Stimulated activated CD4-positive, alpha-beta T cell treated with anti-CD3 and anti-CD28 coated beads, Interleukin-15, amount 100 ng/mL, for 1 hour (primary cell): ENCODE measurements at regions not wholly inside any gene's neighbourhood (a gene's known extent, or its start where the extent isn't known, plus 50 kb on each side); places are given as distances from the start of the nearest gene placed in this dataset.
"Not testable (repeated sequence)": the region's sequence is repeated elsewhere in the genome, so short reads cannot be mapped to it uniquely, and the experiment has no call there.

Experiments used
- DNase-seq, 2 donors: peaks; one replicate each; pipeline ENCODE4 v3.0.0-alpha.2; 2020; ENCODE audit warnings: low read depth in 1 of 2, low spot score in 1 of 2

GRCh38 chr14:31911160-31911559, 165.9 kb upstream of the ARHGAP5 start:
- DNase-seq, result no peak

- DNase-seq, result no peak
Measured at GRCh38 chr14:31913370-31913769, 163.7 kb upstream of the ARHGAP5 start.

DNA sequence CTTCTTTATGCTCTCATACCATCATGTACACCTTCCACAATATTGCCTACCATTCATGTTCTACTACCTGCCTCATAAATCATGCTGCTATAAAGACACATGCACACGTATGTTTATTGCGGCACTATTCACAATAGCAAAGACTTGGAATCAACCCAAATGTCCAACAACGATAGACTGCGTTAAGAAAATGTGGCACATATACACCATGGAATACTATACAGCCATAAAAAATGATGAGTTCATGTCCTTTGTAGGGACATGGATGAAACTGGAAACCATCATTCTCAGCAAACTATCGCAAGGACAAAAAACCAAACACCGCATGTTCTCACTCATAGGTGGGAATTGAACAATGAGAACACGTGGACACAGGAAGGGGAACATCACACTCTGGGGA, 158.8 kb upstream of the ARHGAP5 start:
- DNase-seq, result not testable (repeated sequence)

DNA sequence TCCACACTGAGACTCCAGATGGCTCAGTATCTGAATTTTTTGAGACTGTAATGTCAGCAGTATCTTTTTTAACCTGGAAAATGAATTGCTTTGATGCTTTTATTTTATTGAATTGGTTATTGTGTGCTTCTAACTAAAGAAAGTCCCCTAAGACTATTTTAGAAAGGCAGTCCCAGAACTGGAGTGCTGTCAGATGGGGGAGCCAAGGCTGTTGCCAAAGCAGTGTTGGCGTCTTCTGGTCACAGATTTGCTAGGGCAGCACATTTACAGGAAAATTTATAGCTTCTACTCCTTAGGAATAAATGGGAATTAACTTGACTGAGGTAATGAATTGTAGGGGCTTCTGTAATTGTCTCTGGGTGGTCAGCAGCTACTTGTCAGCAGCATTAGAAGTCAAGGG, 157.1 kb upstream of the ARHGAP5 start:
- DNase-seq, result no peak

- DNase-seq, result no peak
Measured at GRCh38 chr14:31920989-31921650, 156.0 kb upstream of the ARHGAP5 start.

GRCh38 chr14:31921721-31922120, 155.4 kb upstream of the ARHGAP5 start:
- no peak for DNase-seq

DNA sequence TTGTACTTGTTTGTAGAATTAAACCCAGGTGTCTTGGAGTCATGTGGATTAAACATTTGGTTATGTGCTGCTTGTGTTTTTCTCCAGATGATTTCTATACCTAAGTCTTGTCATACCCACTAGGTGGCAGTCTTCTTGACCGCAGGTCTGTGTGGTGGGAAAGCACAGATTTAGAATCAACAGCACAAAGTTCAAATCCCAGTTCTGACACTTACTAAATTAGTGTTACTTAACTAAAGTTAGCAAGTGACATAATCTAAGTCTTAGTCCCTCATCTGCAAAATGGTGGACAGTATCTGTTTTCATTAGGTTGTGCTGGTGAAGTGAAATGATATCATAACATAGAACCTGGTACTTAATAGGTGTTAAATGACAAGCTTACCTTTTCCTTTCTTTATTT, 151.0 kb upstream of the ARHGAP5 start:
- no peak for DNase-seq

DNA sequence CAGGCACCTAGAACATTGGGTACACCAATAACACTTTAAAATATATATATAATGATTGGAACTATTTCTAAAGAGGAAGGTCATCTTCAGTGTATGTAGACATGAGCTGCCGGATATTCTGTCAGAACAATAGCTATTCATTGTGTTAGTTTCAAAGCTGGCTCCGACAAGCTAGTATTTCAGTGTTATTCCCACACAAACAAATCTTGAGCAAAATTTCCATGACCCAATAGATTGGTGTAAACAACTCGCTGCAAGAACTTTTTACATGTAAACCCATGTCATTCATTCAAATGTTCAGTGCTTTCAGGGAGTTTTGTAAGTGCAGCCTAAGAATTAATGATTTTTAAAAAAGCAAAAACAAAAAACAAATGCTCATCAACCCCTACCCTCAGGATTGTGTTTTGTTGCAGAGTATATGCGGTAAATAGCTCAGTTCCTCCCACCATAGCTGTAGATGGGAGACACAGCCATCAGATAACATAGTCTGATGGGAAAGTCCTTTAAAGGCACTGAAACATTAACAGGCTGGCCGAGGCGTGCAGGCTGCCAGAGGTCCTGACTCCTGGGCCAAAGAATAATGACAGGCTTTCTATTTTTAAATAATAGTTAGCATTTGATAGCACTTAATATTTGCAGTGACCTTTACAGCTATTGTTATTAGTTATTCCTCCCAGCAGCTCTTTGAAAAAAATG, 150.3 kb upstream of the ARHGAP5 start:
- DNase-seq, result no peak

DNA sequence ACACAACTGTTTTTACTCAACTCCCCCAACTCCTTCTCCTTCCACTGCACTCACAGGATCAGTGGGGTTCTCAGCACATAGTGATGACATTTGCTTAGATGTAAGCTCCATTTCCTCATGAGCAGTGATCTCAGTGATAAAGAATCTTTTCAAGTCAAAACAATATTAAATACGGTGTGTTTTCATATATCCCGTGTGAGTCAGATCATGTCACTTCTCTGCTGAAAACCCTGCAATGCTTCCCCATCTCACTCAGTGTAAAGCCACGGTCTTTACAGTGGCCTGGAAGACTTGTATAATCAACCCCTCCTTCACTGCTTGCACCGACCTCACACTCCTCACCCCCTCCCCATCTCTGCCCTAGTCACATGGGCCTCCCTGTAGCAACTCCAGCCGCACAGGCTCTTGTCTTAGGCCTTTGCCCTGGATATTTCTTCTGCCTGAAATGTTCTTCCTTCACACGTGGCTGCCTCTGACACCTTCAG, 149.7 kb upstream of the ARHGAP5 start:
- no peak for DNase-seq

DNA sequence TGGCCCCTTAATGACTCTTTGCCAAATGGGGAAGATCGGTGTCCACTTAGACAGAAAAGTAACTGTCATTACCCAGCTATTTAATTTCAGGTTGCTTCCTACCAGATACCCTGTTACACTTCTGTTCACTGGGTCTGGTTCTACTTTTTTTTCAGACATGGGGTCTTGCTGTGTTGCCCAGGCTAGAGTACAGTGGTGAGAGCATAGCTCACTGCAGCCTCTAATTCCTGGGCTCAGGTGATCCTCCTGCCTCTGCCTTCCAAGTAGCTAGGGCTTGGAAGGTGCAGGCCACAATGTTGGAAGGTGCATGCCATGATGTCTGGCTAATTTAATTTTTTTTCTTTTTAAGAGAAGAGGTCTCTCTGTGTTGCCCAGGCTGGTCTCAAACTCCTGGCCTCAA, 147.0 kb upstream of the ARHGAP5 start:
- no peak for DNase-seq

GRCh38 chr14:31930493-31931240, 146.4 kb upstream of the ARHGAP5 start:
- DNase-seq, result no peak

- no peak for DNase-seq
Measured at GRCh38 chr14:31932675-31933074, 144.4 kb upstream of the ARHGAP5 start.

- DNase-seq, result no peak
Measured at GRCh38 chr14:31933716-31934115, 143.4 kb upstream of the ARHGAP5 start.

DNA sequence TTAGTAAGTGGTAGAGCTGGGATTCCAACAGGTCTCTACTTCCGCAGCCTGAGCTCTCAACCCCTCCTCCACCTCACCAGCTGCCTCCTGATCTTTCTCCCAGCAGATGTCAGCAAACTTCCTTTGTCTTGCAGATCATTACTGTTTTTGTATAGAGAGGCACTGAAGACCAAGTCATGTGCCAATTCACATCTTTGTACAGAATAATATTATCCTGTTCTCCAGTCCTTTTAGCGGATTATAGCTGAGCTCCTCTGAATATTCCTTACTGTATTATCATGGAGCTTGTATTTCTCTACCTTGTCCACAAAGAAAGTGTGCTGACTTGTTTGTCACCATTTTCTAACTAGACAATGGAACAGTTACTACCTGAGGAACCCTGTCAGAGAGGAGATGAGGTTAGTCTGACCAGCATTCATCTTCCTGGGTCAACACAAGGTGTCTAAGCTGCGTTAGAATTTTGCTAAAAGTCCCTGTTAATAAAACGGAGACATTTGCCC, 142.3 kb upstream of the ARHGAP5 start:
- DNase-seq, result no peak

DNA sequence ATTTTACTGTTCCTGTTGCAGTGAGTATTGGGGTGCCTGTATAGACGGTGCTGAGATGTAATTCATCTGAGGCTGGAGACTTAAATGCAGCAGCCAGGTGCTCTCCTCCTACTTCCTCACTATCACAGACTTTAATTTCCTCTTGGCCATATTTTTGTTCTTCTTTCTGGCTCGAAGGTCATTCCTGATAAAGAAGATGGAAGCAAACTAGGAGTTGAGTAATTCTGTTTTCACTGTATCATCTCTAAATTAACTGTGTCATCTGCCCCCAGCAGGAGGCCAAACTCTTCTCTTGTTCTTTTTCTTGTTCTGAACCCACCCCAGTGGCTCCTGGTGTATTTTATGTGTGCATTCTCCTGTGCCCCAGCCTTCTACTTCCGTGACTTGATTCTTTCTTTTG, 141.7 kb upstream of the ARHGAP5 start:
- DNase-seq, result no peak

GRCh38 chr14:31936115-31936514, 141.0 kb upstream of the ARHGAP5 start:
- DNase-seq, result no peak

DNA sequence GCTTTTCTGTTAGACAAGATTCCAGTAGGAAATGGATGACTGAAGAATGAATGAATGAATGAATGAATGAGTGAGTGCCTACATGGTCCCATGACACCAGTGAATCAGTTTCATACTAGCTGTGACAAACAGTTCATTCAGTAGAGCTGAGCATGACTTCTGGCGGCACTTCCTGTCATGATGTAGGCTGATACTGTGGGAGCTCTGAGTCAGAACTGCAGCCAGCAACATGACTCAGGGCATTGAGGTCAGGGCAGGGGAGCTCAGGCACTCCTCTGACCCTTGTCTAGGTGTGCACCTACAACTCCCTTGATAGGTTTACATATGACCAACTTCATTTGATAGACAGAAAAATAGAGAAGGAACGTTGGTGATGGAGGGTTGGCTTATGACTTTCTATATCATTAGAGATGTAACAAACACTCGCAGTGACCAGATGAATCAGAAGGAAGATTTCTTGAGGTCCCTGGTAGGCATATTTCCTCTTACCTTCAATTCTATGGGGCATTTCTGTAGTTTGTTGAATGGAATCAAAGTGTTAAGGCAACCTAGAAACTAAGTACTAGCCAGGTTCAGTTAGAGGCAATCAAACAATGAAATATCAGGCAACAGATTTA, 139.3 kb upstream of the ARHGAP5 start:
- peak; percentile 16 to 26 for DNase-seq

GRCh38 chr14:31939934-31940333, 137.2 kb upstream of the ARHGAP5 start:
- DNase-seq, result no peak

GRCh38 chr14:31941487-31941886, 135.6 kb upstream of the ARHGAP5 start:
- DNase-seq, result no peak

GRCh38 chr14:31942166-31942841, 134.8 kb upstream of the ARHGAP5 start:
- no peak for DNase-seq

- DNase-seq, result no peak
Measured at GRCh38 chr14:31943217-31943799, 133.8 kb upstream of the ARHGAP5 start.
